GM13976 (cell line): ENCODE measurements at regions not wholly inside any gene's neighbourhood (a gene's known extent, or its start where the extent isn't known, plus 50 kb on each side); places are given as distances from the start of the nearest gene placed in this dataset.

Experiments used
- DNase-seq: peaks from one replicate; pipeline ENCODE4 v3.0.0; 2012; ENCODE audit warnings: low spot score
- in situ Hi-C: fragments of 300-500 bp; cut with MboI; formaldehyde crosslinking; loops from one replicate; pipeline ENCODE4 v1.12.0; 2022; ENCODE audit warnings: low sequenced_read_pairs, mixed read lengths, inconsistent platforms; ENCODE audit not compliant: unreplicated experiment
- TF ChIP-seq, protein P1 (sequence below): IDR thresholded peaks from 2 replicates; pipeline ENCODE4 v1.5.1; 2012; ENCODE audit warnings: borderline replicate concordance, mild to moderate bottlenecking; ENCODE audit not compliant: insufficient read depth; ENCODE audit errors: extremely low read depth, missing control alignments, control extremely low read depth

DNA sequence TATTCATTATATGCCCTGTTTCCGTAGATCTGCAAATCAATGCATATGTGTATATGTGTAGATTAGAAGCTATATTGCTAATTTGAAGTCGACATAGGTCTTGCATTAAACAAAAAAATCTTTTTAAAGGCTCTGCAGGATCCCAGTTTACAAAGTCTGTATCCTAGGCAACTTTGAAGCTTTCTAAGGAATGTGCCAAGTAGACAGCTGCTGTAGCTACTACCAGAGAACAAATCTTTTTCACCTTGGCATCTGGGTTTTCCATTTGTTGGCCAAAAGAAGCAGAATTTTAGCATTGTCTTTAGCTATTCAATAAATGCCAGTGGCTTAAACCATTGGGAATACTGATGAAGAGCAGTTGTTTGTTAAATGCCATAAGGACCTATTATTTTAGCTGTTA is 88.0 kb downstream of the NAA11 start:
- in situ Hi-C loops: no loop called here
- no peak for DNase-seq
- TF ChIP-seq, protein P1, sequence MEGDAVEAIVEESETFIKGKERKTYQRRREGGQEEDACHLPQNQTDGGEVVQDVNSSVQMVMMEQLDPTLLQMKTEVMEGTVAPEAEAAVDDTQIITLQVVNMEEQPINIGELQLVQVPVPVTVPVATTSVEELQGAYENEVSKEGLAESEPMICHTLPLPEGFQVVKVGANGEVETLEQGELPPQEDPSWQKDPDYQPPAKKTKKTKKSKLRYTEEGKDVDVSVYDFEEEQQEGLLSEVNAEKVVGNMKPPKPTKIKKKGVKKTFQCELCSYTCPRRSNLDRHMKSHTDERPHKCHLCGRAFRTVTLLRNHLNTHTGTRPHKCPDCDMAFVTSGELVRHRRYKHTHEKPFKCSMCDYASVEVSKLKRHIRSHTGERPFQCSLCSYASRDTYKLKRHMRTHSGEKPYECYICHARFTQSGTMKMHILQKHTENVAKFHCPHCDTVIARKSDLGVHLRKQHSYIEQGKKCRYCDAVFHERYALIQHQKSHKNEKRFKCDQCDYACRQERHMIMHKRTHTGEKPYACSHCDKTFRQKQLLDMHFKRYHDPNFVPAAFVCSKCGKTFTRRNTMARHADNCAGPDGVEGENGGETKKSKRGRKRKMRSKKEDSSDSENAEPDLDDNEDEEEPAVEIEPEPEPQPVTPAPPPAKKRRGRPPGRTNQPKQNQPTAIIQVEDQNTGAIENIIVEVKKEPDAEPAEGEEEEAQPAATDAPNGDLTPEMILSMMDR: no peak

DNA sequence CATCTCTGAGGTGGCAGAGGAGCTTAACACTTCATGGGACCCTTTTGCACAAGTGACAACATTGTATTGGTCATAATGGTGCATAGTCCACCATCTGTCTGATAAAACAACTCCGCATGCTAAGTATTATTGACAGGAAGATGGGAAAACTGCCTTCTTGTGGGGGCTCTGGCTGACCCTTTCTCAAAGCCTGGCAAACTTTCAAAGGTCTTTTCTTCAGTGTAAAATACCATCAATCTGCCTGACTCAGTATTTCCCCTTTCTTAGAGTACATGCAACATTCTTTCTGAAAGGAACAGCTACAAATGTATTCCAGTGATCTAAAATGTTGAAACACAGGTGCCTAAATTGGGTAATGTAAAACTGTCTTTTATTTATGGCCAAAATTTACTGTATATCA is 89.1 kb downstream of the NAA11 start:
- TF ChIP-seq, protein P1: no peak
- DNase-seq: no peak
- in situ Hi-C loops: no loop called here

DNA sequence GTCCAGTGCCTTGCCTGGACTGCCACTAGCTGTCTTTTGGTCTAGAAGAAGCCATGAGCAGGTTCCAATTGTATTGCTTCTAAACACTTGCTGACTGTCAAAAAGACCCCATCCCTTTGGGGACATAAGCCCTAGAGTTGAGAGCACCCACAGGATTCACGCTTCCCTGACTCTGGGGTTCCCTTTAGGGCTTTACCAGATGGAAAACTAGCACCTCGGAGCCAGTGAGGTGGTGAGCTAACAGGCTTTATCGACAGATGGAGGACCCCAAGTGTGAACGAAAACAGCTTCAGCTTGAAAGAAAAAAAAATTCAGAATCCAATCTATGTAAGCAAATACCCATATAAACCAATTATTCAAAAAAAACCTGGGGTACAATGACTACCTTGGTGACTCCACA is 90.8 kb downstream of the NAA11 start:
- TF ChIP-seq, protein P1: no peak
- in situ Hi-C loops: no loop called here
- DNase-seq: no peak

DNA sequence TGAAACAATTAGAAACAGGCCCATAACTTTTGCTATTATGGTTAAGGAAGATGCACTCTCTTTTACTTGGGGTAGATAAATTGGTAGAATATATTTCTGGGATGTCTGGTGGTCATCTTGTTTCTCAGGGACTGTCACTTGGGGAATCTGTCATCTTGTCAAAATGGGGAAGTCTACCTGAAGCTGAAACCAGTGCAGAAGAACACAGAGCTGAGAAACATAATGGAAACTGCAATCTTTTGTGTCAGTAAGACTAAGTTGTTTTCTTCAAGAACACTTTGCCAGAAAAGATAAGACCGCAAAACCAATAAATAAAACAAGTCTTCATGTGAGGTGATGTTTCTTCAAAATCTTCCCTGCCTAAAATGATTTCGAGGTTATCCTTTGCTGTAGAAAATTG is 92.0 kb downstream of the NAA11 start:
- no peak for DNase-seq
- in situ Hi-C loops: no loop called here
- TF ChIP-seq, protein P1: no peak

DNA sequence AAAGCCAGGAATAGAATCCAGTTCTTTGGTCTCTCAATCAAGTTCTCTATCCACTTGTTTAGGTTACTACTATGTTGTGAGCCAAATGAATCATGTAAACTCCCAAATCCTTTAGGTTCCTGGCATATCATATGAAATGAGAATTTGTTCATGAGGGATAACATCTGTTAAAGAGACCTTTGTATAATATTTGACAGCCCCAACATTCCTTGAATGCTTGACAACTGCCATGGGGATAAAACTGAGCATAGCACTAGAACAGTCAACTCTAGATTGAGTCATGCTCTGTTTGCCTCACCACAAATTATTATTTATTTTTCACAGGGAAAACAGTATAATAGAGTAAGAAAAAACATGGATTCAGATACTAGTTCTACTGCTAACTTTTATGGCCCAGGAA is 93.3 kb downstream of the NAA11 start:
- DNase-seq: no peak
- in situ Hi-C loops: no loop called here
- TF ChIP-seq, protein P1: no peak

DNA sequence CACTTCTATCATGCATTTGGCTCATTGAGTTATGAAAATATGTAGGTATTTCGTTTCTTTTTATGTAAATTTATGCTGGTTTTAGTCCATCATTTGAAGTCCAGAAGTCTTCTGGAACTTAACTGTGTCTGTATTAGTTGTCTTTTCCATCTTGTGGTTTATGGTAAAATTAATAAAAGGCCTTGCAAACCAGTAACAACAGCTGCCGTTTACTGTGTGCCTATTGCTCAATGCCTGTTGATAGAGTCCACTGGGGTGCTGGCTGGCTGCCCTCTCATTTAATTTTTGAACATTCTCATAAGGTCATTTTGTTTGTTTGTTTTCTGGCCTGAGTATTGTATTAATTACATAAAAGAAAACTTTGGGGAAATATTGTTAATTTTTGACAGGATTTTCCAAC is 98.0 kb downstream of the NAA11 start:
- in situ Hi-C loops: no loop called here
- TF ChIP-seq, protein P1: no peak
- DNase-seq: no peak

DNA sequence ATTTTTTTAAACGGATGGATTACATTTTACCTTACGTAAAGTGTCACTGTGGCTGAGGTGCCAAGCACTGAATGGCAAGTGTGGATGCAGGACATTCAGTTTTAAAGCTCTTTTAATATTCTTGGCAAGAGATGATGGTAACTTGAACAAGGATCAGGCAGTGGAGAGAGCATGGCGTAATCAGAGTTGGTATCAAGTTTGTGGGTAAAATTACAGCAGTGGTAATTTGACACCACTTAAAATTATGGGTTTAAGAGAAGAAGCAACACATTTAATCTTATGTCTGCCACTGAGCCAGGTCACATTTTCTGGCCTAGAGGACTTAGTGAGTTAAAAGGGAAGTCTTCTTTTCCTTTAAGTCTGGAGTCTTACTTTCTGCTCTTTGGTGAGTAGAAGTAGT is 100.5 kb downstream of the NAA11 start:
- in situ Hi-C loops: no loop called here
- TF ChIP-seq, protein P1: no peak
- DNase-seq: no peak
